ENCODE measurements at regions not wholly inside any gene's neighbourhood (a gene's known extent, or its start where the extent isn't known, plus 50 kb on each side); places are given as distances from the start of the nearest gene placed in this dataset.

GRCh38 chr9:118701985-118702384 is 667.2 kb downstream of the BRINP1 start:
- ChIA-PET POLR2A (no interaction called here), CTCF (no interaction called here)
- Histone ChIP-seq H3K4me1 (ENCODE audit: control insufficient read depth, insufficient read depth, low read length) (no peaks in the 10 kb centered on the region), H3K4me3 (ENCODE audit: low read depth in 2 of 2, low read length in 2 of 2) (no peak overlapping the region), H3K27me3 (ENCODE audit: control insufficient read depth, insufficient read depth, low read length) (no peaks in the 10 kb centered on the region), H3K27ac (ENCODE audit: low read length) (no peak overlapping the region), H3K9me3 (ENCODE audit: control insufficient read depth, insufficient read depth, low read depth, low read length) (no peaks in the 10 kb centered on the region), H3K36me3 (ENCODE audit: control insufficient read depth, insufficient read depth, low read length) (no peaks in the 10 kb centered on the region)
- no TSS peak for BruUV-seq (replicated peaks)
- DNase-seq (ENCODE audit: low read depth, low spot score) = no peak
- intact Hi-C loops (cut with micrococcal nuclease; ENCODE audit: unreplicated experiment) (no loop called here), in situ Hi-C loops (cut with HindIII; ENCODE audit: low pct_unique_long_range_greater_than_20kb, low sequenced_read_pairs) (no loop called here)
- no peak for ATAC-seq
- no peak for TF ChIP-seq CTCF (IDR thresholded peaks at IDR 0.05)
- TF ChIP-seq SIN3A (IDR thresholded peaks at IDR 0.05; ENCODE audit: borderline replicate concordance, insufficient read depth, low read depth, low read length) = no peak
- no peak for TF ChIP-seq TCF7L2 (IDR thresholded peaks at IDR 0.05; ENCODE audit: low read depth, low read length)
- no peak for TF ChIP-seq REST (IDR thresholded peaks at IDR 0.05; ENCODE audit: insufficient read depth in 1 of 2, low read depth in 2 of 2, low read length in 1 of 2)
- no peak for TF ChIP-seq POLR2AphosphoS5 (IDR thresholded peaks at IDR 0.05; ENCODE audit: low read depth, low read length)

- Histone ChIP-seq H3K36me3 (ENCODE audit: control insufficient read depth, insufficient read depth, low read length) (no peaks in the 10 kb centered on the region), H3K9me3 (ENCODE audit: control insufficient read depth, insufficient read depth, low read depth, low read length) (no peaks in the 10 kb centered on the region), H3K27ac (ENCODE audit: low read length) (no peak overlapping the region), H3K4me3 (ENCODE audit: low read depth in 2 of 2, low read length in 2 of 2) (no peak overlapping the region), H3K27me3 (ENCODE audit: control insufficient read depth, insufficient read depth, low read length) (no peaks in the 10 kb centered on the region), H3K4me1 (ENCODE audit: control insufficient read depth, insufficient read depth, low read length) (no peaks in the 10 kb centered on the region)
- TF ChIP-seq POLR2AphosphoS5 (IDR thresholded peaks at IDR 0.05; ENCODE audit: low read depth, low read length) = no peak
- TF ChIP-seq SIN3A (IDR thresholded peaks at IDR 0.05; ENCODE audit: borderline replicate concordance, insufficient read depth, low read depth, low read length) = no peak
- TF ChIP-seq TCF7L2 (IDR thresholded peaks at IDR 0.05; ENCODE audit: low read depth, low read length) = no peak
- TF ChIP-seq CTCF (IDR thresholded peaks at IDR 0.05) = no peak
- TF ChIP-seq REST (IDR thresholded peaks at IDR 0.05; ENCODE audit: insufficient read depth in 1 of 2, low read depth in 2 of 2, low read length in 1 of 2) = no peak
- in situ Hi-C loops (cut with HindIII; ENCODE audit: low pct_unique_long_range_greater_than_20kb, low sequenced_read_pairs) (no loop called here), intact Hi-C loops (cut with micrococcal nuclease; ENCODE audit: unreplicated experiment) (no loop called here)
- ChIA-PET POLR2A (no interaction called here), CTCF (no interaction called here)
- ATAC-seq (no peak), DNase-seq (ENCODE audit: low read depth, low spot score) (no peak)
- BruUV-seq (replicated peaks) = no TSS peak
These were observed 657.4 kb downstream of the BRINP1 start for GRCh38 chr9:118711843-118712242.

Measured in Panc1 (cell line).